ENCODE measurements at regions not wholly inside any gene's neighbourhood (a gene's known extent, or its start where the extent isn't known, plus 50 kb on each side); places are given as distances from the start of the nearest gene placed in this dataset.

- TF ChIP-seq POLR2A (IDR thresholded peaks at IDR 0.05; ENCODE audit: low read depth, low read length) (no peak), POLR2AphosphoS5 (IDR thresholded peaks at IDR 0.05; ENCODE audit: low read depth, low read length) (no peak), TAF1 (IDR thresholded peaks at IDR 0.05; ENCODE audit: borderline replicate concordance, low read depth, low read length) (no peak)
Observed at GRCh38 chr16:73129455-73129854, 81.5 kb upstream of the ZFHX3 start.
